BLaER1 treated with 17β-estradiol and CSF1 and Interleukin-3, amounts not matched to agents 10 nM and 100 nM (cell line): ENCODE measurements at regions not wholly inside any gene's neighbourhood (a gene's known extent, or its start where the extent isn't known, plus 50 kb on each side); places are given as distances from the start of the nearest gene placed in this dataset.
"Not testable (repeated sequence)": the region's sequence is repeated elsewhere in the genome, so short reads cannot be mapped to it uniquely, and the experiment has no call there.

ENCODE experiments used
- H3K27ac ChIP-seq, 11 experiments: shearing (Covaris generic); formaldehyde crosslinking; 2 replicates each; pipeline ENCODE4 v1.8.1; 2022
- H3K27me3 ChIP-seq, 11 experiments: shearing (Covaris generic); formaldehyde crosslinking; 2 replicates each; pipeline ENCODE4 v1.8.1; 2022
- H3K36me3 ChIP-seq, 11 experiments: shearing (Covaris generic); formaldehyde crosslinking; 2 replicates each; pipeline ENCODE4 v1.8.1; 2022
- H3K4me1 ChIP-seq, 10 experiments: shearing (Covaris generic); formaldehyde crosslinking; 2 replicates each; pipeline ENCODE4 v1.8.1; 2022
- H3K4me2 ChIP-seq, 11 experiments: shearing (Covaris generic); formaldehyde crosslinking; 2 replicates each; pipeline ENCODE4 v1.8.1; 2022
- H3K4me3 ChIP-seq, 10 experiments: shearing (Covaris generic); formaldehyde crosslinking; 2 replicates each; pipeline ENCODE4 v1.8.1; 2022
- H3K9ac ChIP-seq, 11 experiments: shearing (Covaris generic); formaldehyde crosslinking; 2 replicates each; pipeline ENCODE4 v1.8.1; 2022
- H3K9me3 ChIP-seq, 11 experiments: shearing (Covaris generic); formaldehyde crosslinking; replicated peaks in 1 of 11; 2 replicates each; pipeline ENCODE4 v1.8.1; 2022
- H4K20me1 ChIP-seq, 11 experiments: shearing (Covaris generic); formaldehyde crosslinking; 2 replicates each; pipeline ENCODE4 v1.8.1; 2022

GRCh38 chr9:66264786-66265185, 527.8 kb downstream of the FOXD4L4 start:
- H4K20me1 ChIP-seq, H3K4me3 ChIP-seq, H3K36me3 ChIP-seq, H3K27me3 ChIP-seq, H3K4me1 ChIP-seq, H3K4me2 ChIP-seq, H3K27ac ChIP-seq, H3K9ac ChIP-seq: not testable (repeated sequence)
- H3K9me3 ChIP-seq, result peaks cover 22 to 44% (median 36%) of the 10 kb centered on the region in 11 experiments

DNA sequence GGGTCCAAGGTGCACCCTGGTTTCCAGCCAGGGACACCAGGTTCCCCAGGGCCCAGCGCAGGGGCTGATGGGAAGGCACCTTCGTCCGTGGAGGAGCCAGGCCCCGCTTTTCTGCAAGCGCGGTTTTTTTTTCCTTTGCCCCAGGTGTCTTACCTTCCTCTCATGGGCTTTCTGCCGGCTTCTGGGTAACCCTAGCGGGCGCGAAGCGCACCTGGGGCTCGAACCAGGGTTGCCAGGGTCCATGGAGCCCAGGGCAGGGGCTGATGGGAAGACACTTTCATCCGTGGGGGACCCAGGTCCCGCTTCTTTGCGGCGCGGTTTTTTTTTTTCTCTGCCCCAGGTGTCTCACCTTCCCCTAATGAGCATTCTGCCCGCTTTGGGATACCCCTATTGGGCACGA, 529.3 kb downstream of the FOXD4L4 start:
- H3K4me3 ChIP-seq, result not testable (repeated sequence)

GRCh38 chr9:66266856-66267430, 530.0 kb downstream of the FOXD4L4 start:
- not testable (repeated sequence) for H4K20me1 ChIP-seq, H3K4me1 ChIP-seq, H3K4me3 ChIP-seq, H3K9ac ChIP-seq, H3K27me3 ChIP-seq, H3K27ac ChIP-seq, H3K36me3 ChIP-seq, H3K4me2 ChIP-seq
- peaks cover 22 to 44% (median 36%) of the 10 kb centered on the region in 11 experiments for H3K9me3 ChIP-seq

More for the DNA sequence above, 529.3 kb downstream of the FOXD4L4 start:
- H3K9ac ChIP-seq, H3K27me3 ChIP-seq, H3K36me3 ChIP-seq, H3K27ac ChIP-seq, H4K20me1 ChIP-seq, H3K4me1 ChIP-seq, H3K4me2 ChIP-seq: not testable (repeated sequence)
- peaks cover 22 to 44% (median 36%) of the 10 kb centered on the region in 11 experiments for H3K9me3 ChIP-seq

DNA sequence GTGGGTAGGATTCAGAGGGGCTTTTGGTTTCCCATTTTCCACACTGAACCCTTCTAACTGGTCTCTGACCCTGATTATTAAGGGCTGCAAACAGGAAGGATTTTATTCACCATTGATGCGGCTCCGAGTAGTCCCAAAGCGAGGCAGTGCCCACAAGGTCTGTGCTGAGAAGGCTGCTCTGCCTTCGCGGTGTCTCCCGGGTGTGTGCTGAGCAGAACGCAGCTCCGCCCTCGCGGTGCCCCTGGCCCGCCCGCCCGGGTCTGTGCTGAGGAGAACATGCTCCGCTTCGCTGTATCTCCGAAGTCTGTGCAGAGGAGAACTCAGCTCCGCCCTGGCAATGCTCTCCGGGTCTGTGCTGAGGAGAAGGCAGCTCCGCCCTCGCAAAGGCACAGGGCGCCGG, 530.7 kb downstream of the FOXD4L4 start:
- not testable (repeated sequence) for H3K27me3 ChIP-seq, H3K4me2 ChIP-seq, H4K20me1 ChIP-seq, H3K36me3 ChIP-seq, H3K4me1 ChIP-seq, H3K4me3 ChIP-seq, H3K9ac ChIP-seq, H3K27ac ChIP-seq
- H3K9me3 ChIP-seq, result peaks cover 22 to 44% (median 36%) of the 10 kb centered on the region in 11 experiments

- not testable (repeated sequence) for H3K9ac ChIP-seq, H3K36me3 ChIP-seq
Observed at GRCh38 chr9:66269024-66269423, 532.1 kb downstream of the FOXD4L4 start.

DNA sequence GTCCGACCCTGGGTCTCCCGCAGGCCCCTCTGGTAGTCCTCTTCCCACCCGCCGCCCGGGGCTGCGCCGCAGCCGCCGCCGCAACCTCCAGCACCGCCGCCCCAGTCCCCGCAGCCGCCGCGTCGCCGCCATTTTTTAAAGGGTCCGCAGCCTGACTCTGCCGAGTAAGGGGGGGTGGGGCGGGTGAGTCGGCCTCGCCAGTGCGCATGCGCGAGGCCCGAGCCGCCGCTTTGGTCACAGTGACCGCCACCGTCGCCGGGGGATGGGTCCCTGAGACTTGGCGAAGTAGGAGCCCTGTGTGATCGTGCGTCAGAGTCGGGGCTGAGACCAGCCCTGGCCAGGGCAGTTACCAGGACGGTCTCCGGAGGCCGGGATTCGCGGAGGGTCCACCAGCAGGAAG, 532.8 kb downstream of the FOXD4L4 start:
- not testable (repeated sequence) for H3K4me1 ChIP-seq, H3K27me3 ChIP-seq, H3K36me3 ChIP-seq, H3K4me2 ChIP-seq, H4K20me1 ChIP-seq
- Histone ChIP-seq H3K9ac (peak overlapping the region; percentile 66 to 79 (median 75); a peak in 19 of 22 replicates), H3K4me3 (peak overlapping the region; percentile 56 to 72 (median 64); a peak in 18 of 20 replicates), H3K9me3 (peaks cover 12 to 28% (median 22%) of the 10 kb centered on the region in 11 experiments; a peak in 21 of 22 replicates), H3K27ac (peak overlapping the region in 7 of 11 experiments; percentile 48 to 74 (median 60); a peak in 13 of 22 replicates)

More at GRCh38 chr9:66269024-66269423, 532.1 kb downstream of the FOXD4L4 start:
- not testable (repeated sequence) for H3K4me1 ChIP-seq, H3K27me3 ChIP-seq, H3K4me2 ChIP-seq, H4K20me1 ChIP-seq, H3K27ac ChIP-seq, H3K4me3 ChIP-seq
- peaks cover 15 to 34% (median 27%) of the 10 kb centered on the region in 11 experiments; a peak in 21 of 22 replicates for H3K9me3 ChIP-seq

DNA sequence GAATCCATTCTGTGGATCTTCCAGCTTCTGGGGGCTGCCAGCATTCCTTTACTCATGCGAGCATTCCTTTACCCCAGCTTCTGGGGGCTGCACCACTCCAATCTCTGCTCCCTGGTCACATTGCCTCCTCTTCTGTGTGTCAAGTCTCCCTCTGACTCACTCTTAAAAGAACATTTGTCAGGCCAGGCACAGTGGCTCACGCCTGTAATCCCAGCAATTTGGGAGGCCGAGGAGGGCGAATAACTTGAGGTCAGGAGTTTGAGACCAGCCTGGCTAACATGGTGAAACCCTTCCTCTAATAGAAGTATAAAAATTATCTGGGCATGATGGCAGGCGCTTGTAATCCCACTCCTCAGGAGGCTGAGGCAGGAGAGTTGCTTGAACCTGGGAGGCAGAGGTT, 541.9 kb downstream of the FOXD4L4 start:
- not testable (repeated sequence) for H3K4me3 ChIP-seq, H3K27ac ChIP-seq, H4K20me1 ChIP-seq, H3K9ac ChIP-seq, H3K4me2 ChIP-seq, H3K36me3 ChIP-seq, H3K27me3 ChIP-seq, H3K9me3 ChIP-seq, H3K4me1 ChIP-seq
